GM12875 (cell line): ENCODE measurements at regions not wholly inside any gene's neighbourhood (a gene's known extent, or its start where the extent isn't known, plus 50 kb on each side); places are given as distances from the start of the nearest gene placed in this dataset.
"Not testable (repeated sequence)": the region's sequence is repeated elsewhere in the genome, so short reads cannot be mapped to it uniquely, and the experiment has no call there.

ENCODE experiments used
- H3K4me3 ChIP-seq: one replicate; pipeline ENCODE4 v1.5.1; 2011; ENCODE audit warnings: low read depth, low read length, control low read depth
- TF ChIP-seq, protein P1 (sequence below): IDR thresholded peaks from 2 replicates; pipeline ENCODE4 v1.5.1; 2011; ENCODE audit warnings: low read depth, mild to moderate bottlenecking, control low read depth, inconsistent platforms, low read length, moderate library complexity, borderline replicate concordance; ENCODE audit not compliant: insufficient read depth

GRCh38 chr10:44132361-44133289 lies 252.3 kb downstream of the CXCL12 start:
- TF ChIP-seq, protein P1, sequence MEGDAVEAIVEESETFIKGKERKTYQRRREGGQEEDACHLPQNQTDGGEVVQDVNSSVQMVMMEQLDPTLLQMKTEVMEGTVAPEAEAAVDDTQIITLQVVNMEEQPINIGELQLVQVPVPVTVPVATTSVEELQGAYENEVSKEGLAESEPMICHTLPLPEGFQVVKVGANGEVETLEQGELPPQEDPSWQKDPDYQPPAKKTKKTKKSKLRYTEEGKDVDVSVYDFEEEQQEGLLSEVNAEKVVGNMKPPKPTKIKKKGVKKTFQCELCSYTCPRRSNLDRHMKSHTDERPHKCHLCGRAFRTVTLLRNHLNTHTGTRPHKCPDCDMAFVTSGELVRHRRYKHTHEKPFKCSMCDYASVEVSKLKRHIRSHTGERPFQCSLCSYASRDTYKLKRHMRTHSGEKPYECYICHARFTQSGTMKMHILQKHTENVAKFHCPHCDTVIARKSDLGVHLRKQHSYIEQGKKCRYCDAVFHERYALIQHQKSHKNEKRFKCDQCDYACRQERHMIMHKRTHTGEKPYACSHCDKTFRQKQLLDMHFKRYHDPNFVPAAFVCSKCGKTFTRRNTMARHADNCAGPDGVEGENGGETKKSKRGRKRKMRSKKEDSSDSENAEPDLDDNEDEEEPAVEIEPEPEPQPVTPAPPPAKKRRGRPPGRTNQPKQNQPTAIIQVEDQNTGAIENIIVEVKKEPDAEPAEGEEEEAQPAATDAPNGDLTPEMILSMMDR, result no peak
- H3K4me3 ChIP-seq, result no peak overlapping the region

DNA sequence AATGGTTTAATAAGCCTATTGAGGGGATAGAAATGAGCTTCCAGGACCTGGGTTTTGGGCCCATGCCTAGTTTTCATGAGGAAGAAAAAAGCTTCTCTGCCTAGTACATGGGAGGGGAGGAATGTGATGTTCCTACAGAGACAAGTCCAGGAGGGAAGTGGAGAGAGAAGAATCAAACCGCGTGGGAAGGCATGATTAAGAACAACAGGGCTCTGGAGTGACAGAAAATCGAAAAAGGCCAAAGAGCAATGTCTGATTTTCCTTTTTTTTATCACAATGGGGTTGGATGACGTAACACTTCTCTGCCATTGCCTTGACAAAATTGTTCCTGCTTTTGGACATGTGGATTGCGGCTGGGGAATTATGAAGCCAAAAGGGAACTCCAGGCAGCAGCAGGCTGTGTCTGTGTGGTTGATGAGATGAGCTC lies 258.6 kb downstream of the CXCL12 start:
- H3K4me3 ChIP-seq, result no peak overlapping the region
- TF ChIP-seq, protein P1, result no peak

DNA sequence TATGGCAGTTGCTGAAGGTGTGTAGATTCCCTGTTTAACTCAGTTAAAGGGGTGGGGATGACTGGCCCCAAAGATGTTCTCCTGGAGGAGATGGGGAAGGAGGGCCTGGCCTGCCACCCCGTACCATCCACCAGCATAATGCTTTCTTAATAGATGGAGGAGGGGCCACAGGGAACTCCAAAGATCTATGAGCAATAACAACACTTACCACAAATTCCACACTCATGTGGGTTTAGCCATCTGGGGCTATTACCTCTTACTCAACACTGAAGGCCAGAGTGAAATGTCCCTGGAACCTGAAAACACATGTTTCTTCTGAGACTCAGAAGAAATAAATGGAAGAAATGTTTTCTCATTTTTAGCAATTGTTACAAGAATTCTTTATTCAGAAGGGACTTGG lies 259.0 kb downstream of the CXCL12 start:
- no peak overlapping the region for H3K4me3 ChIP-seq
- TF ChIP-seq, protein P1, result no peak

GRCh38 chr10:44118500-44118899 lies 266.4 kb downstream of the CXCL12 start:
- TF ChIP-seq, protein P1, result no peak
- H3K4me3 ChIP-seq, result no peak overlapping the region

DNA sequence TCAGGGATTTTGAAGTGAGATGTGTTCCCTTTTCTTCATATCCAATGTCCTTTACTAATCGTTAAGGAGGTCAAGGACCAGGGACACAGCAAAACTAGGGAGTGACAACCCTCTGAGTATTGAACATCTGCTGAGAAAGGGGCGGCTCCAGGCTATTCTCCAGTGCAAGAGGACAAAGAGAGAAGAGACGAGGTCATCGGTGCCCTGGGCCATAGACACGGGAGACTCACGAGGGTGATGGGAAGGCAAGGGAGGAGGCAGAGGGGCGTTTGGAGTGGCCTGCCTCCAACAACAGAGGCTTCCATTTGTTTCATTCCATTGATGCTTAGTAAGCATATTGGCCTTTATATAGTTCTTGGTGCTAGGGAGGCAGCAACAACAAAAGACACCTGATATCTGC lies 268.4 kb downstream of the CXCL12 start:
- H3K4me3 ChIP-seq, result no peak overlapping the region
- TF ChIP-seq, protein P1, result no peak

DNA sequence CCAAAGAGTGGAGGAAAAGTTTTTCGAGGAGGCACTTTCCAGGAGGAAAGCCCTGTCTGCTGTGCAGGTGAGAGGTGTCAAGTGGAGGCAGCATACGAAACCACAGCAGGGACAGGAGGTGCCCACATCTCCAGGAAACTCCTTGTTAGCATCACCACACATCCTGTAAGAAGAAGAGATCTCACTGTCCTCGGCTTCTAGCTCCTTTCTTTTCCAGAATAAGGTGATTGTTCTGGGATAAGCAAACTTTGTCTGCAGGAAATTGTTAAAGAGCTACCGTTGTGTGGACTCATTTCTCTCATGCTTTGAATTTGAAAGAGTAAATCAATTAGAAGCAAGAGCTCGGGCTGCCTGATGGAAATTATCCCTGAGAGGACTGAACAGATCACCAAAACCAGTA lies 269.4 kb downstream of the CXCL12 start:
- TF ChIP-seq, protein P1, result no peak
- no peak overlapping the region for H3K4me3 ChIP-seq

GRCh38 chr10:44114441-44114840 lies 270.5 kb downstream of the CXCL12 start:
- TF ChIP-seq, protein P1, result no peak
- no peak overlapping the region for H3K4me3 ChIP-seq

DNA sequence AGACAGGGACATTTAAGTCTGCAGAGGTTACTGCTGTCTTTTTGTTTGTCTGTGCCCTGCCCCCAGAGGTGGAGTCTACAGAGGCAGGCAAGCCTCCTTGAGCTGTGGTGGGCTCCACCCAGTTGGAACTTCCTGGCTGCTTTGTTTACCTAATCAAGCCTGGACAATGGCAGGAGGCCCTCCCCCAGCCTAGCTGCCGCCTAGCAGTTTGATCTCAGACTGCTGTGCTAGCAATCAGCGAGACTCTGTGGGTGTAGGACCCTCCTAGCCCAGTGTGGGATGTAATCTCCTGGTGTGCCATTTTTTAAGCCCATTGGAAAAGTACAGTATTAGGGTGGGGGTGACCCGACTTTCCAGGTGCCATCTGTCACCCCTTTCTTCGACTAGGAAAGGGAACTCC lies 272.6 kb downstream of the CXCL12 start:
- H3K4me3 ChIP-seq, result not testable (repeated sequence)
